Gastrocnemius medialis (tissue), 4 donors: ENCODE measurements at regions not wholly inside any gene's neighbourhood (a gene's known extent, or its start where the extent isn't known, plus 50 kb on each side); places are given as distances from the start of the nearest gene placed in this dataset.

ENCODE experiments used
- CTCF ChIP-seq, 5 experiments: fragments of 450-650 bp in 3 of 5; fragments of 200-600 bp in 2 of 5; sonication (generic) in 2 of 5; IDR thresholded peaks in 4 of 5; conservative IDR thresholded peaks in 1 of 5; 1 replicate in 4 of 5; 2 replicates in 1 of 5; pipeline ENCODE4 v1.5.1; 2016 to 2019; ENCODE audit warnings: antibody characterized with exemption in 5 of 5, mild to moderate bottlenecking in 3 of 5, moderate library complexity in 3 of 5
- POLR2A ChIP-seq, 2 donors: fragments of 450-650 bp; IDR thresholded peaks; one replicate each; pipeline ENCODE4 v1.6.1; 2017; ENCODE audit warnings: antibody characterized with exemption in 2 of 2, mild to moderate bottlenecking in 2 of 2, moderate library complexity in 2 of 2

GRCh38 chr3:64456674-64457073 is 231.1 kb downstream of the ADAMTS9 start:
- TF ChIP-seq CTCF (IDR thresholded peaks at IDR 0.05 in 4 of 5, conservative IDR thresholded peaks at IDR 0.05 in 1 of 5) = no peak
- no peak for TF ChIP-seq POLR2A (IDR thresholded peaks at IDR 0.05)
